GM19023 (cell line): ENCODE measurements at regions not wholly inside any gene's neighbourhood (a gene's known extent, or its start where the extent isn't known, plus 50 kb on each side); places are given as distances from the start of the nearest gene placed in this dataset.

Source experiments
- ATAC-seq: cut with Tn5 transposase; IDR thresholded peaks from one replicate; pipeline ENCODE4 v1.9.1; 2021; ENCODE audit warnings: mild to moderate bottlenecking, moderate library complexity; ENCODE audit not compliant: unreplicated experiment

DNA sequence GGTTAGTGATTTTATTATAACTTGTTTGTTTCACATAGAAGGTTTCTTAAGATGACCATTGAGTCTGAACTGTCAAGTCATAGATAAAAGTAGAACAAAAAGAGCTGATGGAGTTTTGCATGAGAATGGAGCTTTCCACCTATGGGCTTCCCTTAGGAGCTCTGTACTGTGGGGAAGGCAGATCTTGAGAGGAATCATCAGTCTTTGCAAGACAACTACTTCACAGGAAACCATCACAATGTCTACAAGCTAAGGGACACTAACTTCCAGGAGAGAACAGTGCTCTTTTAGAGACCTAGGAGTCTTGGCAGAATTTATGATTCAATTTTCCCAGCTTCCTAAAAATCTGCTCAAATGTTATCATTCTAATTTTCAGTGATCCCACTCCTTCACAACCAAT lies 78.2 kb downstream of the FBXO5 start:
- ATAC-seq: no peak

DNA sequence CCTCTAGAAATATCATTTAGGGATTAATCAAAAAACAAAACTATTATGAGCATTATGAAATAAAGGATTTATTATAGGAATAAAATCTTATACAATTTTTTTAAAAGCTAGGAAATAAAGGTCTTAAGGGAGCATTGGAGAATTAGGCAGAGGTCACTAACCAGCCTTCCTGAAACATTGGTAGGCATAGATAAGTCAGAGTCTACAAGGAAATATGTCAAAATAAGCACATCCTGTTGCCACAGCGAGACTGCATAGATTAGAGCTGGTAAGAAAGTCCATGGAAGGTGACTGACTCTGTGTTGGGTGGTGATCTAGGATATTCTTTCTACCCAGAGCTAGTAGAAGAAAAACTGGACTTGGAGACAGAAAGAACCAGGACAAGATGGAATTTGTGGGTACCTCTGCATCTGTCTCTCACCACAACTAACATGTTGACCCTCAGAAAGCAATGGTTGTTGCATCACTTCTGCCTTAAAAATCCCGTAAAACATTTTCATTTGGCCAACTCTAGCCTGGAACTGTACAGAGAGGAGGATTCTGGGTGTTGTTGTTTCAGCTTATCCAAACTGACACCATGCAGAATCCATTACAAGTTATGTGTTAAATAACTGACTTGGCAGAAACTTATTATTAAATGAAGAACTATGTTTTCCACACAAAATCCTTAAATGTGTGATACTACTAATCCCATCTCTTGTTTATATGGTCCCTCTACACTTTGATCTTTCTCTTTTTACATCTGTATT lies 77.1 kb downstream of the FBXO5 start:
- no peak for ATAC-seq

DNA sequence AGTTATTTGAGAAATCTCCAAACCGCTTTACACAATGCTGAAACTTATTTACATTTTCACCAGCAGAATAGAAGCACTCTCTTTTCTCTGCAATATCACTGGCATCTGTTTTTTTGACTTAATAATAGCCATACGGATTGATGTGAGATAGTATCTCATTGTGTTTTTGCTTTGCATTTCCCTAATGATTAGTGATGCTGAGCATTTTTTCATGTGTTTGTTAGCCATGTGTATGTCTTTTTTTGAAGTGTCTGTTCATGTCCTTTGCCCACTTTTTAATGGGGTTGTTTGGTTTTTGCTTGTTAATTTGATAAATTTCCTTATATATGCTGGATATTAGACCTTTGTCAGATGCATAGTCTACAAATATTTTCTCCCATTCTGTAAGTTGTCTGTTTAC lies 73.6 kb downstream of the FBXO5 start:
- ATAC-seq: no peak

DNA sequence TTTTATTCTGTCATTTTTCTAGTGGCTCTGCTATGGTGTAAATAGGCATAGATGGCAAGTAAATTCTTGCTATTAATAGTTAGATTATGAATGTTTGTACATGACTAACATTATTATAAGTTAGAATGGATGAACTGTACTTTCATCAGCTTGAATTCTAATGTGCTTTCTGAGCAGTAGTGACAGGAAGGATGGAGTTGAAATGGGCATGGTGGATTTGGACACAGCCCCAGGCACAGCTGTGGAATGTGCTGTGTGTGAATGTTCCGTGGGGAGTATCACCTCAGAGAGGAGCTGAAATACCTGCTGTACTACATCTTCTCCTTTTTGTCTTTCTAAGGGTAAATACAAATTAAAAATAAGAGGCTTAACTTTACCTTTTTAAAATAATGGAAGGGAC lies 66.8 kb downstream of the FBXO5 start:
- no peak for ATAC-seq

DNA sequence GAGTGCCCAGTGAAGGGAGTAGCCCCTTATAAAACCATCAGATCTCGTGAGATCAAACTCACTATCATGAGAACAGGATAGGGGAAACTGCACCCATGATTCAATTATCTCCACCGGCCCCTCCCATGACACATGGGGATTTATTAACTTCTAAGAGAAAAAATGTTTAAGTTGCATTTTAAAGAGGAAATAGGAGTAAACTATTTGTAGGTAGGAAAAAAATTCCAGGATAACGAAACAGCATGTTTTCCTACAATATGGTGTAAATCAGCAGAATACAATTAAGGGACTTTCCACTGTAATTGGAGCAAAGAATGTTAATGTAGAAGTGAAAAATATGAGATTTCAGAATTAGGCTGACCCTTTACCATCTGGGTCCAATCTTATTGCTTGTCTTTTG lies 63.9 kb downstream of the FBXO5 start:
- ATAC-seq: no peak

DNA sequence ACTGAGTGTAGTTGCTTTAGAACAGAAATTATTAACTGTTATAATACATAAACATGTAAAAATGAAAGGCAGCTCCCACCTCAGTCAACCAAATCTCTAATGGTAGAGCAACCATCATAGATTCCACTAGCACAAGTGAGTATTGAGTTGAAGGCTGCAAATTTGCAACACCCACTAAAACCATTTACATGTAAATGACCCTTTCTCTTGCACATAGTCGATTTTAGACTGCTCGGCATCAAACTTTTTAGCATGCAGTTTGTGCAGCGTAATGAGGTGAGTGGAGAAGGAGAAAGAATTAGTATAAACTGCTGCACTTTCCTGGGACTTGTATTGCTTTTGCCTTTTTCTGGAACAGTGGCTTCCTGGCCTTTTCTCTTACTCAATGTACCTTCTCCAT lies 62.8 kb downstream of the FBXO5 start:
- no peak for ATAC-seq
